ENCODE measurements at regions not wholly inside any gene's neighbourhood (a gene's known extent, or its start where the extent isn't known, plus 50 kb on each side); places are given as distances from the start of the nearest gene placed in this dataset.

GRCh38 chr12:67782573-67782972, 134.0 kb downstream of the DYRK2 start:
- Histone ChIP-seq H3K79me1 (replicated peaks; ENCODE audit: low read length, poor library complexity, severe bottlenecking) (no peaks in the 10 kb centered on the region), H2BK12ac (ENCODE audit: low read length in 2 of 2) (no peak overlapping the region), H3K4me1 (ENCODE audit: control insufficient read depth, insufficient read depth, low read depth, low read length) (no peaks in the 10 kb centered on the region), H3K27ac (ENCODE audit: low read length, poor library complexity, severe bottlenecking) (no peak overlapping the region), H2BK5ac (ENCODE audit: low read depth, low read length, poor library complexity, severe bottlenecking) (no peak overlapping the region), H2AFZ (ENCODE audit: low read depth, low read length) (no peak overlapping the region), H3K4me3 (ENCODE audit: insufficient read depth in 1 of 2, low read depth in 1 of 2, low read length in 2 of 2) (no peak overlapping the region), H3K36me3 (ENCODE audit: control insufficient read depth in 1 of 2, insufficient read depth in 2 of 2, low read depth in 1 of 2, low read length in 2 of 2) (no peaks in the 10 kb centered on the region), H2BK15ac (ENCODE audit: low read depth, poor library complexity, severe bottlenecking) (no peak overlapping the region), H4K91ac (ENCODE audit: low read length) (no peak overlapping the region), H2BK120ac (ENCODE audit: low read depth, low read length) (no peak overlapping the region), H3K23ac (ENCODE audit: low read length in 2 of 2) (no peak overlapping the region), H3K27me3 (ENCODE audit: control insufficient read depth in 1 of 2, insufficient read depth in 1 of 2, low read length in 2 of 2) (no peaks in the 10 kb centered on the region), H2AK5ac (ENCODE audit: low read length, severe bottlenecking) (no peak overlapping the region), H3K9me3 (ENCODE audit: control insufficient read depth, low read length) (no peaks in the 10 kb centered on the region), H3K18ac (ENCODE audit: low read depth in 1 of 2, low read length in 2 of 2) (no peak overlapping the region), H3K14ac (ENCODE audit: low read length in 2 of 2) (no peak overlapping the region), H4K8ac (ENCODE audit: low read length) (no peak overlapping the region), H3K4me2 (ENCODE audit: low read length, poor library complexity, severe bottlenecking) (no peak overlapping the region), H3K9ac (ENCODE audit: low read length) (no peak overlapping the region), H3K4ac (ENCODE audit: low read depth in 1 of 2, low read length in 2 of 2) (no peak overlapping the region)
- WGBS, result 89% methylated on average over 1 of the region's 1 CpG
- no peak for DNase-seq

GRCh38 chr12:67783393-67783792, 134.8 kb downstream of the DYRK2 start:
- Histone ChIP-seq H2BK15ac (ENCODE audit: low read depth, poor library complexity, severe bottlenecking) (no peak overlapping the region), H3K4me2 (ENCODE audit: low read length, poor library complexity, severe bottlenecking) (no peak overlapping the region), H2BK120ac (ENCODE audit: low read depth, low read length) (no peak overlapping the region), H3K18ac (ENCODE audit: low read depth in 1 of 2, low read length in 2 of 2) (no peak overlapping the region), H2AFZ (ENCODE audit: low read depth, low read length) (no peak overlapping the region), H3K9me3 (ENCODE audit: control insufficient read depth, low read length) (no peaks in the 10 kb centered on the region), H3K14ac (ENCODE audit: low read length in 2 of 2) (no peak overlapping the region), H3K4ac (ENCODE audit: low read depth in 1 of 2, low read length in 2 of 2) (no peak overlapping the region), H2BK12ac (ENCODE audit: low read length in 2 of 2) (no peak overlapping the region), H4K91ac (ENCODE audit: low read length) (no peak overlapping the region), H2BK5ac (ENCODE audit: low read depth, low read length, poor library complexity, severe bottlenecking) (no peak overlapping the region), H3K4me3 (ENCODE audit: insufficient read depth in 1 of 2, low read depth in 1 of 2, low read length in 2 of 2) (no peak overlapping the region), H3K23ac (ENCODE audit: low read length in 2 of 2) (no peak overlapping the region), H3K79me1 (replicated peaks; ENCODE audit: low read length, poor library complexity, severe bottlenecking) (no peaks in the 10 kb centered on the region), H3K27ac (ENCODE audit: low read length, poor library complexity, severe bottlenecking) (no peak overlapping the region), H3K27me3 (ENCODE audit: control insufficient read depth in 1 of 2, insufficient read depth in 1 of 2, low read length in 2 of 2) (no peaks in the 10 kb centered on the region), H2AK5ac (ENCODE audit: low read length, severe bottlenecking) (no peak overlapping the region), H3K4me1 (ENCODE audit: control insufficient read depth, insufficient read depth, low read depth, low read length) (no peaks in the 10 kb centered on the region), H4K8ac (ENCODE audit: low read length) (no peak overlapping the region), H3K36me3 (ENCODE audit: control insufficient read depth in 1 of 2, insufficient read depth in 2 of 2, low read depth in 1 of 2, low read length in 2 of 2) (no peaks in the 10 kb centered on the region), H3K9ac (ENCODE audit: low read length) (no peak overlapping the region)
- WGBS, result no CpG with 5 or more reads among the region's 1 CpG
- no peak for DNase-seq

- no peak overlapping the region for H3K23ac ChIP-seq (ENCODE audit: low read length in 2 of 2)
- H3K4ac ChIP-seq (ENCODE audit: low read depth in 1 of 2, low read length in 2 of 2), result no peak overlapping the region
- H3K36me3 ChIP-seq (ENCODE audit: control insufficient read depth in 1 of 2, insufficient read depth in 2 of 2, low read depth in 1 of 2, low read length in 2 of 2), result no peaks in the 10 kb centered on the region
- no peak overlapping the region for H4K8ac ChIP-seq (ENCODE audit: low read length)
- no peak overlapping the region for H3K27ac ChIP-seq (ENCODE audit: low read length, poor library complexity, severe bottlenecking)
- H3K79me1 ChIP-seq (replicated peaks; ENCODE audit: low read length, poor library complexity, severe bottlenecking), result no peaks in the 10 kb centered on the region
- no peak overlapping the region for H2AK5ac ChIP-seq (ENCODE audit: low read length, severe bottlenecking)
- H2BK5ac ChIP-seq (ENCODE audit: low read depth, low read length, poor library complexity, severe bottlenecking), result no peak overlapping the region
- H3K4me1 ChIP-seq (ENCODE audit: control insufficient read depth, insufficient read depth, low read depth, low read length), result no peaks in the 10 kb centered on the region
- WGBS, result 94% methylated on average over 3 of the region's 3 CpGs
- no peak overlapping the region for H2BK12ac ChIP-seq (ENCODE audit: low read length in 2 of 2)
- H4K91ac ChIP-seq (ENCODE audit: low read length), result no peak overlapping the region
- H3K27me3 ChIP-seq (ENCODE audit: control insufficient read depth in 1 of 2, insufficient read depth in 1 of 2, low read length in 2 of 2), result no peaks in the 10 kb centered on the region
- H3K9me3 ChIP-seq (ENCODE audit: control insufficient read depth, low read length), result no peaks in the 10 kb centered on the region
- no peak overlapping the region for H3K4me3 ChIP-seq (ENCODE audit: insufficient read depth in 1 of 2, low read depth in 1 of 2, low read length in 2 of 2)
- H3K14ac ChIP-seq (ENCODE audit: low read length in 2 of 2), result no peak overlapping the region
- H3K4me2 ChIP-seq (ENCODE audit: low read length, poor library complexity, severe bottlenecking), result no peak overlapping the region
- H3K9ac ChIP-seq (ENCODE audit: low read length), result no peak overlapping the region
- DNase-seq, result no peak
- no peak overlapping the region for H2AFZ ChIP-seq (ENCODE audit: low read depth, low read length)
- no peak overlapping the region for H2BK120ac ChIP-seq (ENCODE audit: low read depth, low read length)
- H2BK15ac ChIP-seq (ENCODE audit: low read depth, poor library complexity, severe bottlenecking), result no peak overlapping the region
- no peak overlapping the region for H3K18ac ChIP-seq (ENCODE audit: low read depth in 1 of 2, low read length in 2 of 2)
These were observed 136.3 kb downstream of the DYRK2 start for GRCh38 chr12:67784831-67785230.

- Histone ChIP-seq H3K36me3 (ENCODE audit: control insufficient read depth in 1 of 2, insufficient read depth in 2 of 2, low read depth in 1 of 2, low read length in 2 of 2) (no peaks in the 10 kb centered on the region), H3K14ac (ENCODE audit: low read length in 2 of 2) (no peak overlapping the region), H4K91ac (ENCODE audit: low read length) (no peak overlapping the region), H2AFZ (ENCODE audit: low read depth, low read length) (no peak overlapping the region), H2AK5ac (ENCODE audit: low read length, severe bottlenecking) (no peak overlapping the region), H3K4me2 (ENCODE audit: low read length, poor library complexity, severe bottlenecking) (no peak overlapping the region), H3K4me1 (ENCODE audit: control insufficient read depth, insufficient read depth, low read depth, low read length) (no peaks in the 10 kb centered on the region), H3K23ac (ENCODE audit: low read length in 2 of 2) (no peak overlapping the region), H2BK120ac (ENCODE audit: low read depth, low read length) (no peak overlapping the region), H3K18ac (ENCODE audit: low read depth in 1 of 2, low read length in 2 of 2) (no peak overlapping the region), H3K27ac (ENCODE audit: low read length, poor library complexity, severe bottlenecking) (no peak overlapping the region), H3K4ac (ENCODE audit: low read depth in 1 of 2, low read length in 2 of 2) (no peak overlapping the region), H2BK5ac (ENCODE audit: low read depth, low read length, poor library complexity, severe bottlenecking) (no peak overlapping the region), H3K4me3 (ENCODE audit: insufficient read depth in 1 of 2, low read depth in 1 of 2, low read length in 2 of 2) (no peak overlapping the region), H3K9ac (ENCODE audit: low read length) (no peak overlapping the region), H3K27me3 (ENCODE audit: control insufficient read depth in 1 of 2, insufficient read depth in 1 of 2, low read length in 2 of 2) (no peaks in the 10 kb centered on the region), H3K79me1 (replicated peaks; ENCODE audit: low read length, poor library complexity, severe bottlenecking) (no peaks in the 10 kb centered on the region), H4K8ac (ENCODE audit: low read length) (no peak overlapping the region), H3K9me3 (ENCODE audit: control insufficient read depth, low read length) (peaks cover under 1% of the 10 kb centered on the region), H2BK12ac (ENCODE audit: low read length in 2 of 2) (no peak overlapping the region), H2BK15ac (ENCODE audit: low read depth, poor library complexity, severe bottlenecking) (no peak overlapping the region)
- 80% methylated on average over 2 of the region's 3 CpGs for WGBS
- DNase-seq, result no peak
These were observed 137.5 kb downstream of the DYRK2 start for GRCh38 chr12:67786086-67786485.

Data from mesenchymal stem cell (in vitro differentiated cells and primary cell).